H9 (cell line): ENCODE measurements at regions not wholly inside any gene's neighbourhood (a gene's known extent, or its start where the extent isn't known, plus 50 kb on each side); places are given as distances from the start of the nearest gene placed in this dataset.

Experiments
- DNase-seq: peaks from one replicate; pipeline ENCODE4 v3.0.0-alpha.2; 2017
- H2AFZ ChIP-seq: one replicate; pipeline ENCODE4 v1.6.1; 2013; ENCODE audit warnings: mild to moderate bottlenecking, low read length, control low read depth, moderate library complexity
- H2AK5ac ChIP-seq: 2 replicates; pipeline ENCODE4 v1.6.1; 2013; ENCODE audit warnings: low read length, control low read depth, mixed read lengths; ENCODE audit not compliant: insufficient read length
- H2BK120ac ChIP-seq: one replicate; pipeline ENCODE4 v1.6.1; 2013; ENCODE audit warnings: low read depth, mild to moderate bottlenecking, low read length, control low read depth, inconsistent platforms; ENCODE audit not compliant: poor library complexity, severe bottlenecking
- H2BK12ac ChIP-seq: 2 replicates; pipeline ENCODE4 v1.6.1; 2013; ENCODE audit warnings: low read length, control low read depth, mixed read lengths, low read depth; ENCODE audit not compliant: insufficient read length
- H2BK15ac ChIP-seq: 2 replicates; pipeline ENCODE4 v1.6.1; 2013; ENCODE audit warnings: low read depth, low read length, control low read depth
- H2BK20ac ChIP-seq: one replicate; pipeline ENCODE4 v1.6.1; 2013; ENCODE audit warnings: low read depth, mild to moderate bottlenecking, low read length, control low read depth, inconsistent platforms; ENCODE audit not compliant: poor library complexity, severe bottlenecking
- H2BK5ac ChIP-seq: 2 replicates; pipeline ENCODE4 v1.6.1; 2013; ENCODE audit warnings: low read length, control low read depth, mixed read lengths; ENCODE audit not compliant: insufficient read length
- H3K14ac ChIP-seq: 2 replicates; pipeline ENCODE4 v1.6.1; 2013; ENCODE audit warnings: low read length, control low read depth; ENCODE audit not compliant: insufficient read depth
- H3K18ac ChIP-seq: 2 replicates; pipeline ENCODE4 v1.6.1; 2013; ENCODE audit warnings: low read depth, mild to moderate bottlenecking, mixed read lengths, low read length, control low read depth; ENCODE audit not compliant: insufficient read length
- H3K23ac ChIP-seq: 2 replicates; pipeline ENCODE4 v1.6.1; 2013; ENCODE audit warnings: low read length, control low read depth, mixed read lengths, low read depth; ENCODE audit not compliant: insufficient read length
- H3K23me2 ChIP-seq: 2 replicates; pipeline ENCODE4 v1.6.1; 2013; ENCODE audit warnings: low read depth, mild to moderate bottlenecking, mixed read lengths, low read length, control low read depth; ENCODE audit not compliant: insufficient read length, poor library complexity, severe bottlenecking
- H3K27ac ChIP-seq: 2 replicates; pipeline ENCODE4 v1.5.1; 2013; ENCODE audit warnings: low read length, control low read depth, mixed read lengths, low read depth; ENCODE audit not compliant: insufficient read length
- H3K27me3 ChIP-seq: 2 replicates; pipeline ENCODE4 v1.6.1; 2013; ENCODE audit warnings: low read length, control low read depth, inconsistent platforms; ENCODE audit not compliant: insufficient read depth
- H3K4ac ChIP-seq: 2 replicates; pipeline ENCODE4 v1.6.1; 2013; ENCODE audit warnings: low read depth, mild to moderate bottlenecking, control low read depth, inconsistent platforms, low read length, moderate library complexity
- H3K4me1 ChIP-seq: 2 replicates; pipeline ENCODE4 v1.6.1; 2013; ENCODE audit warnings: low read length, control low read depth, inconsistent platforms; ENCODE audit not compliant: insufficient read depth
- H3K4me2 ChIP-seq: 2 replicates; pipeline ENCODE4 v1.6.1; 2013; ENCODE audit warnings: low read length, control low read depth, mixed read lengths; ENCODE audit not compliant: insufficient read length, insufficient read depth
- H3K56ac ChIP-seq: 2 replicates; pipeline ENCODE4 v1.6.1; 2013; ENCODE audit warnings: low read depth, mild to moderate bottlenecking, mixed read lengths, low read length, control low read depth; ENCODE audit not compliant: insufficient read length
- H3K79me1 ChIP-seq: 2 replicates; pipeline ENCODE4 v1.6.1; 2013; ENCODE audit warnings: low read depth, mild to moderate bottlenecking, moderate library complexity, low read length, control low read depth, inconsistent platforms; ENCODE audit not compliant: insufficient read depth, poor library complexity, severe bottlenecking
- H3K79me2 ChIP-seq: 2 replicates; pipeline ENCODE4 v1.6.1; 2013; ENCODE audit warnings: low read length, control low read depth, inconsistent platforms; ENCODE audit not compliant: insufficient read depth
- H3K9ac ChIP-seq: 2 replicates; pipeline ENCODE4 v1.6.1; 2013; ENCODE audit warnings: low read length, control low read depth, mixed read lengths; ENCODE audit not compliant: insufficient read length; ENCODE audit errors: extremely low read depth
- H3K9me3 ChIP-seq: one replicate; pipeline ENCODE4 v1.6.1; 2013; ENCODE audit warnings: low read depth, low read length, inconsistent platforms; ENCODE audit not compliant: control insufficient read depth
- H3T11ph ChIP-seq: one replicate; pipeline ENCODE4 v1.6.1; 2013; ENCODE audit warnings: mild to moderate bottlenecking, low read length, control low read depth, inconsistent platforms
- H4K20me1 ChIP-seq: one replicate; pipeline ENCODE4 v1.6.1; 2013; ENCODE audit not compliant: control insufficient read depth, insufficient read length, insufficient read depth
- H4K5ac ChIP-seq: 2 replicates; pipeline ENCODE4 v1.6.1; 2013; ENCODE audit warnings: low read depth, mild to moderate bottlenecking, mixed read lengths, low read length, control low read depth; ENCODE audit not compliant: insufficient read length
- H4K8ac ChIP-seq: replicated peaks from 2 replicates; pipeline ENCODE4 v1.6.1; 2013; ENCODE audit warnings: low read length, control low read depth, mixed read lengths, low read depth; ENCODE audit not compliant: insufficient read length
- H4K91ac ChIP-seq: 2 replicates; pipeline ENCODE4 v1.6.1; 2013; ENCODE audit warnings: low read depth, mild to moderate bottlenecking, moderate library complexity, mixed read lengths, low read length, control low read depth; ENCODE audit not compliant: insufficient read length
- H3K27ac Mint-ChIP-seq, 3 experiments: 2 replicates in 2 of 3; 3 replicates in 1 of 3; pipeline ENCODE4 v1.8.0; 2020 to 2021; ENCODE audit warnings: mixed read lengths in 3 of 3, mild to moderate bottlenecking in 1 of 3, moderate library complexity in 1 of 3
- H3K27me3 Mint-ChIP-seq: 2 replicates; pipeline ENCODE4 v1.8.0; 2021; ENCODE audit warnings: low read depth, mild to moderate bottlenecking, moderate library complexity, mixed read lengths
- H3K36me3 Mint-ChIP-seq, 3 experiments: 2 replicates in 2 of 3; 3 replicates in 1 of 3; pipeline ENCODE4 v1.8.0; 2020 to 2021; ENCODE audit warnings: low read depth in 3 of 3, mixed read lengths in 3 of 3; ENCODE audit not compliant: insufficient read depth in 1 of 3
- H3K4me1 Mint-ChIP-seq, 2 experiments: 2 replicates each; pipeline ENCODE4 v1.8.0; 2020; ENCODE audit warnings: mixed read lengths in 2 of 2
- H3K4me3 Mint-ChIP-seq, 2 experiments: 2 replicates in 1 of 2; 3 replicates in 1 of 2; pipeline ENCODE4 v1.8.0; 2020 to 2021; ENCODE audit warnings: mild to moderate bottlenecking in 2 of 2, mixed read lengths in 2 of 2, moderate library complexity in 1 of 2
- H3K9me3 Mint-ChIP-seq, 2 experiments: 2 replicates in 1 of 2; 3 replicates in 1 of 2; pipeline ENCODE4 v1.8.0; 2020; ENCODE audit warnings: mild to moderate bottlenecking in 2 of 2, mixed read lengths in 2 of 2, moderate library complexity in 1 of 2
- whole genome bisulfite sequencing: extraction: QIAGEN DNeasy Blood & Tissue Kit; methylation state at CpG from one replicate; pipeline ENCODE4 v1.1.7; 2013; ENCODE audit warnings: missing lambda C conversion rate, low lambda C conversion rate, mixed read lengths; ENCODE audit not compliant: insufficient read length; ENCODE audit errors: extremely low coverage; 5-methylcytosine and 5-hydroxymethylcytosine counted together
- TF ChIP-seq, protein P1 (sequence below): fragments of 200-600 bp; sonication (generic); conservative IDR thresholded peaks from 3 replicates; pipeline ENCODE4 v1.8.0; 2021; ENCODE audit warnings: antibody characterized with exemption, mild to moderate bottlenecking

DNA sequence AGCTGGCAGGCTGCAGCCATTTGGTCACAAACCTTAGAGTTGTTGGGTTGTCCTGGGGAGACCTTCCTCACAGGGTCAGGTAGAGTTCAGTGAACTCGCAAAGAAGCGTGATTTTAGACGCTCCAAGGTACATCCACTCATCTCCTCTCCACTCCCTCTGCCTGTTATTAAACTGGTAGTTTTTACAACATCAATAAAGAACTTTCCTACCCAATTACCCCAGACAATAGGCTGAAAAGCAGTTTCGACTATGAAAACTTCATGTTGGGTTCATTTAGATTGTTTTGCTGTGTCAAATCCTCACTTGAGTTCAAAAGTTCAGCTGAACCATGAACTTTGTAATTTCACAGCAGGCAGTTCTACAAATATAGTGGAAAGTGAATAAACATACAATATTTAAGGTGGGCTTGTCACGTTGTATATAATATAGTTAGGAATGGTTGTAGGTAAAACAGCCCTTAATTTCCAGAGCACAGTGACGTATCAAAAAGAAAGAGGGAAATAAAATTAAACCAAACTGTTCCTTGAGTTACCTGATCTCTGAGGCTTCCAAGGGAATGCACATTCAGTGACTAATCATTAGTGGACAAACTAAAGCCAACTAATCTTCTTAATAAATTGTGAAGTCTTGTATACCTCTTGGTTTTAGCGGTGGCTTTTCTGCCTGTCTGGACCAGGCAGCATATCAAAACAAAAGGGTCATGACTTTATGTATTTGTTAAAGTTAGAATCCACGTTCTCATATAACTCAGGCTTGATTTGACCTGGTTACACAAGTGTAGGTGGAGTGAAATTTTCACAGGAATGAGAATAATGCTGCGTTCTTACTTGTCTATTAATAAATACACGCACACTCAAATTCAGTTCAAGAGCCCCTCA lies 100.5 kb downstream of the CYP26A1 start:
- H4K91ac ChIP-seq: no peak overlapping the region
- DNase-seq: no peak
- no peaks in the 10 kb centered on the region for H3K79me1 ChIP-seq
- H2BK15ac ChIP-seq: no peak overlapping the region
- no peaks in the 10 kb centered on the region for H4K20me1 ChIP-seq
- H3K4me2 ChIP-seq: no peak overlapping the region
- peaks cover 14 to 29% (median 18%) of the 10 kb centered on the region in 3 experiments for H3K36me3 Mint-ChIP-seq
- H3K56ac ChIP-seq: no peak overlapping the region
- no peak overlapping the region for H2BK120ac ChIP-seq
- no peak overlapping the region for H3K27ac ChIP-seq
- no peaks in the 10 kb centered on the region for H3K4me1 ChIP-seq
- H3K18ac ChIP-seq: no peak overlapping the region
- H3K9me3 Mint-ChIP-seq: peaks cover 23 to 26% of the 10 kb centered on the region in 2 experiments
- H3K4me3 Mint-ChIP-seq: no peak overlapping the region
- no peak overlapping the region for H2BK12ac ChIP-seq
- H3K4ac ChIP-seq: no peak overlapping the region
- no peak overlapping the region for H2BK20ac ChIP-seq
- no peak overlapping the region for H2AK5ac ChIP-seq
- no CpG with 5 or more reads among the region's 10 CpGs for WGBS
- H4K5ac ChIP-seq: no peak overlapping the region
- H3K27me3 Mint-ChIP-seq: peaks cover 6% of the 10 kb centered on the region
- H3K4me1 Mint-ChIP-seq: peaks cover 5 to 9% of the 10 kb centered on the region in 2 experiments
- H3K23me2 ChIP-seq: no peaks in the 10 kb centered on the region
- H3K27me3 ChIP-seq: no peaks in the 10 kb centered on the region
- H2AFZ ChIP-seq: no peak overlapping the region
- TF ChIP-seq, protein P1, sequence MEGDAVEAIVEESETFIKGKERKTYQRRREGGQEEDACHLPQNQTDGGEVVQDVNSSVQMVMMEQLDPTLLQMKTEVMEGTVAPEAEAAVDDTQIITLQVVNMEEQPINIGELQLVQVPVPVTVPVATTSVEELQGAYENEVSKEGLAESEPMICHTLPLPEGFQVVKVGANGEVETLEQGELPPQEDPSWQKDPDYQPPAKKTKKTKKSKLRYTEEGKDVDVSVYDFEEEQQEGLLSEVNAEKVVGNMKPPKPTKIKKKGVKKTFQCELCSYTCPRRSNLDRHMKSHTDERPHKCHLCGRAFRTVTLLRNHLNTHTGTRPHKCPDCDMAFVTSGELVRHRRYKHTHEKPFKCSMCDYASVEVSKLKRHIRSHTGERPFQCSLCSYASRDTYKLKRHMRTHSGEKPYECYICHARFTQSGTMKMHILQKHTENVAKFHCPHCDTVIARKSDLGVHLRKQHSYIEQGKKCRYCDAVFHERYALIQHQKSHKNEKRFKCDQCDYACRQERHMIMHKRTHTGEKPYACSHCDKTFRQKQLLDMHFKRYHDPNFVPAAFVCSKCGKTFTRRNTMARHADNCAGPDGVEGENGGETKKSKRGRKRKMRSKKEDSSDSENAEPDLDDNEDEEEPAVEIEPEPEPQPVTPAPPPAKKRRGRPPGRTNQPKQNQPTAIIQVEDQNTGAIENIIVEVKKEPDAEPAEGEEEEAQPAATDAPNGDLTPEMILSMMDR: no peak
- no peak overlapping the region for H3T11ph ChIP-seq
- no peak overlapping the region for H4K8ac ChIP-seq
- no peaks in the 10 kb centered on the region for H3K9me3 ChIP-seq
- H3K23ac ChIP-seq: no peak overlapping the region
- no peak overlapping the region for H2BK5ac ChIP-seq
- H3K9ac ChIP-seq: no peak overlapping the region
- H3K14ac ChIP-seq: no peak overlapping the region
- H3K79me2 ChIP-seq: no peaks in the 10 kb centered on the region
- H3K27ac Mint-ChIP-seq: no peak overlapping the region
